HG03521 (cell line): ENCODE measurements at regions not wholly inside any gene's neighbourhood (a gene's known extent, or its start where the extent isn't known, plus 50 kb on each side); places are given as distances from the start of the nearest gene placed in this dataset.
"Not testable (repeated sequence)": the region's sequence is repeated elsewhere in the genome, so short reads cannot be mapped to it uniquely, and the experiment has no call there.

Source experiments
- ATAC-seq: cut with Tn5 transposase; IDR thresholded peaks from one replicate; pipeline ENCODE4 v1.9.1; 2021; ENCODE audit warnings: mild to moderate bottlenecking, moderate library complexity; ENCODE audit not compliant: unreplicated experiment

DNA sequence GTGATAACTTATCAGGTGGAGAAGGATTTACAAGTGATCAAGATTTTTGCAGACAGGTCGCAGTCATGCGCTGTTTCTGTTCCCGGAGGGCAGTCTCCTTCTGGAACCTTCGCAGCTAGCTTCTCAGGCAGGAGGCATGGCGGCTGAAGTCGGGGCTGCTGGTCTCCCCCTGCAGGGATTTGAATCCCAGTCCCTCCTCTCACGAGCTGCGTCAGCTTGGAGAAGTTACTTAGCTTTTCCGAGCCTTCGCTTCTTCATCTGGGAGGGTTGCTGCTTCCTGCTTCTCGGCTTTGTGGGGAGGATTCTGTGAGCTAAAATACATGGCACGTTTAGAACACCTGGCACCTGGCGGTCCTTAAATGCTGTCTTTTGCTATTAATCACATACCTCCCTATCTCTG is 287.8 kb upstream of the FOXF1 start:
- ATAC-seq, result no peak

- ATAC-seq, result no peak
These were observed 287.3 kb upstream of the FOXF1 start for GRCh38 chr16:86222965-86223551.

GRCh38 chr16:86224126-86224525 is 286.2 kb upstream of the FOXF1 start:
- ATAC-seq, result no peak

DNA sequence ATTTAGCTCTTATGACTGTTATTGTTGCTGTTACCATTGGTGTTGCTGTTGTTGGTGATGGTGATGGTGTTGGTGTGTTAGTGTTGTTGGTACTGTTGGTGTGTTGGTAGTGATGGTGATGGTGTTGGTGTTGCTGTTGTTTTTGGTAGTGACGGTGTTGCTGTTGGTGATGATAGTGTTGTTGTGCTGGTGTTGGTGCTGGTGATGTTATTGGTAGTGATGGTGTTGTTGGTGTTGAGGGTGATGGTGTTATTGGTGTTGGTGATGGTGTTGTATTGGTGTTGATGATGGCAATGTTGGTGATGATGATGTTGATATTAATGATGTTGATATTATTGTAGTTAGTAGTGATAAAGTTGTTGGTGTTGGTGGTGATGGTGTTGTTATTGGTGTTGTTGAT is 285.7 kb upstream of the FOXF1 start:
- no peak for ATAC-seq

GRCh38 chr16:86225905-86226371 is 284.4 kb upstream of the FOXF1 start:
- no peak for ATAC-seq

DNA sequence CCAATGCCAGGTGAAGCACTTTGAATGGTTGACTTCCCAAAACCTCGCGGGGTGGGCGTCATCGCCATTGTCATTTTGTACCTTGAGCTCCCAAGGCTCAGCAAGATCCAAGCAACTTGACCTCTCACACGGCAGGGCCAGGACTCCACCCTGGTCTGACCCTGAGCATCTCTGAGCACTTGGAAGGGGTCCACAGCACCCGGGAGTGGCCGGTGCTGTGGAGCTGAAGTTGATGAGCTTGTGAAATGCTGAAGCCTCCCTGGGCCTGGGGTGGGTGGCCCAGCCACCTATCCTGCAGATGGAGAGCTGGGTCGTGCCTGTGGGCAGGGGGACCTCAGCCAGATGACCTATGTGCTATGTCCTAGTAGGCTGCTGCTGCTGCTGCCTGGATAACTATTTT is 283.3 kb upstream of the FOXF1 start:
- no peak for ATAC-seq

- no peak for ATAC-seq
These were observed 282.5 kb upstream of the FOXF1 start for GRCh38 chr16:86227801-86228200.

GRCh38 chr16:86228713-86229112 is 281.6 kb upstream of the FOXF1 start:
- no peak for ATAC-seq

DNA sequence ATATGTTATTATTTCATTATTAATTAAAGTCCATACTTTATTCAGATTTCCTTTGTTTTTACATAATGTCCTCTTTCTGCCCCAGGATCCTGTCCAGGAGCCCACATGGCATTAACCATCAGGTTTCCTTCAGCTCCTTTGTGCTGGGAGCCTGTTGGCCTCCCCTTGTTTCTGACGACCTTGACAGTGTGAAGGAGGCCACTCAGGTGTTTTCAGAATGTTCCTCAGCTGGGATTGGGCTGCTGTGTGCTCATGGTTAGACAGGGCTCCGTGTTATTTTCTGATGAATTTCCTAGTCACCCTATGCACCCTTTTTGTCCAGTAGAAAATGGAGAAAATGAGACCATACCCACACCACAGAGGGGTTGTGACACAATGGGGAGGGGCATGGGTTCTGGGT is 281.0 kb upstream of the FOXF1 start:
- ATAC-seq, result no peak

DNA sequence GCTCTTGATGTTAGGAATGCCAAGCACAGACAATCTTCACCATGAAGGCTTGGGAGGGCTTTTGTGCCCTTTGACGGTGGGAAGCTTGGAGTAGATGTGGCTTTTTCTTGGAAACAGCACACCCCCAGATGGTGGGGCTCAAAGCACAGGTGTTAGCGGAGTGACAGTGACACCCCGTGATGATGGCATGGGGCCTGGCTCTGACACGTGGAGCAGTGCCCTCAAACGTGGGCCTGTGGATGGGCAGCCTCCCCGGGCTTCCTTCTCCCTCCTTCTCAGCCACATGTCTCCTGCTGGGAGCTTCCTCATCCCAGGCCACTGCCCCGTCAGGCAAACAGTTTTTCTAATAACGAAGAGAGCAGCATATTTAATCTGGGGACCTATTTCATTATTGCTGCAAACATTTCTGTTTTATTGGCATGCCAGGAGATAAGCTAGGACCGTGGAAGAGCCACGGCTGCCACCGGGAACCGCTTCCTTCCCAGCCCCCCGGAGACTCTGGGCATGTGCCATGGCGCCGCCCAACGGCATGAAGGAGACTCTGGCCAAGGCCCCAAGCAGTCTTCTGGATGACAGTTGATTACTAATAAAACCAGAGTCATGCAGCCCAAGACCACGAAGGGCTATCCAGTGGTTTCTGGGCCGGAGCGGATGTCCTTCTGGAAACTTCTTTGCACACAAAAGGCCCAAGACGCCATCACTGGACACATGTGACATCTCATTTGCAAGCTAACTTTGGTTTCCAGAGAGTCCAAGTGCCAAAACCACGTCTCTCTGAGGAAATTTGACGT is 280.3 kb upstream of the FOXF1 start:
- no peak for ATAC-seq

GRCh38 chr16:86231321-86231995 is 278.9 kb upstream of the FOXF1 start:
- ATAC-seq, result no peak

DNA sequence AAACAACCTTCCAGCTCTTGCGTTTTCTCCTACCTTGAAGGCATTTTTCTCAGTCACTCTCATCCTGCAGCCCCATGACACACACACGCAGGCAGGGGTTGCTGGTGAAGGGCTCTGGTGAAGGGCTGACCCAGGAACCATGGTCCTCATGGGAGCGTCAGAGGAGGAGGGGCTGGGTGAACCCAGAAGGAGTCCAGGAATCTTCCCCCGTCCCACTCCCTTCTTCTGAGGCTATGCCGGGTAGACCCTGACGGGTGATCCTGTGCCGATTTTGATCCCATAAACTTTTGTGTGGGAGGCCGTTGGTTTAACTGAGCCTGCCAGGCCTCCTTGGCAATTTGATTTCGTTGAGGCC is 278.4 kb upstream of the FOXF1 start:
- ATAC-seq, result no peak

GRCh38 chr16:86232496-86232895 is 277.8 kb upstream of the FOXF1 start:
- ATAC-seq, result no peak

DNA sequence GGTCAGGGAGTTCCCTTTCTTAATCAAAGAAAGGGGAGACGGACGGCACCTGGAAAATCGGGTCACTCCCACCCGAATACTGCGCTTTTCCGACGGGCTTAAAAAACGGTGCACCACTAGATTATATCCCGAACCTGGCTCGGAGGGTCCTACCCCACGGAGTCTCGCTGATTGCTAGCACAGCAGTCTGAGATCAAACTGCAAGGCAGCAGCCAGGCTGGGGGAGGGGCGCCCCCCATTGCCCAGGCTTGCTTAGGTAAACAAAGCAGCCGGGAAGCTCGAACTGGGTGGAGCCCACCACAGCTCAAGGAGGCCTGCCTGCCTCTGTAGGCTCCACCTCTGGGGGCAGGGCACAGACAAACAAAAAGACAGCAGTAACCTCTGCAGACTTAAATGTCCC is 276.8 kb upstream of the FOXF1 start:
- ATAC-seq, result not testable (repeated sequence)

GRCh38 chr16:86239381-86239780 is 270.9 kb upstream of the FOXF1 start:
- ATAC-seq, result no peak

DNA sequence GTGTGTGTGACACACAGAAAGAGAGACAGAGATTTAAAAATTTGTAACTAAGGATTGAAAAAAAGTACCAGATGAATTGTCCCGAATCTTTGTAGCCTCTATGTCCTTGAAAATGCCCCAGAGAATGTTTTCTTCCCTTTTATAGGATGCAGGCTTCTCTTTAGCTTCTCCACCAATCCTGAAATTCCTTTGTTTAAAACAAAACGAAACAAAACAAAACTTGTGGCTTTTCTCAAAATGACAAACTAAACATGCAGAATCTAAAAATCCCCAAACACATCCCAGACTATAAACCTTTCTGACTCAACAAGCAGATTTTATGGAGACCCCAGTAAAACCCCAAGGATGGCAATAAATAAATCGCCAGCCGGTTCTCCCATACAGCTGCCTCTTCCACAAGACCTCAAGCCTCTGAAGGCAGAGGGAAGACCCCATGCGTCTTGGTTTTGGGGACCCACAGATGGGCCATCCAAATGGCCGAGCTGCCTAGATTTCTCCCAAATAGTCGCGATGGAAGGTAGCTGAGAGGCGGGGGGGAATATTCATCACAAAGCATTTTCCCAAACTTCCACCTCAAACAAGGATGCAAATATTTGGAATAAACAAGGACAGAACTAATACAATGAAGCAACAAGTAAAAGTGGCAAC is 269.5 kb upstream of the FOXF1 start:
- no peak for ATAC-seq

GRCh38 chr16:86241681-86242080 is 268.6 kb upstream of the FOXF1 start:
- ATAC-seq, result no peak

DNA sequence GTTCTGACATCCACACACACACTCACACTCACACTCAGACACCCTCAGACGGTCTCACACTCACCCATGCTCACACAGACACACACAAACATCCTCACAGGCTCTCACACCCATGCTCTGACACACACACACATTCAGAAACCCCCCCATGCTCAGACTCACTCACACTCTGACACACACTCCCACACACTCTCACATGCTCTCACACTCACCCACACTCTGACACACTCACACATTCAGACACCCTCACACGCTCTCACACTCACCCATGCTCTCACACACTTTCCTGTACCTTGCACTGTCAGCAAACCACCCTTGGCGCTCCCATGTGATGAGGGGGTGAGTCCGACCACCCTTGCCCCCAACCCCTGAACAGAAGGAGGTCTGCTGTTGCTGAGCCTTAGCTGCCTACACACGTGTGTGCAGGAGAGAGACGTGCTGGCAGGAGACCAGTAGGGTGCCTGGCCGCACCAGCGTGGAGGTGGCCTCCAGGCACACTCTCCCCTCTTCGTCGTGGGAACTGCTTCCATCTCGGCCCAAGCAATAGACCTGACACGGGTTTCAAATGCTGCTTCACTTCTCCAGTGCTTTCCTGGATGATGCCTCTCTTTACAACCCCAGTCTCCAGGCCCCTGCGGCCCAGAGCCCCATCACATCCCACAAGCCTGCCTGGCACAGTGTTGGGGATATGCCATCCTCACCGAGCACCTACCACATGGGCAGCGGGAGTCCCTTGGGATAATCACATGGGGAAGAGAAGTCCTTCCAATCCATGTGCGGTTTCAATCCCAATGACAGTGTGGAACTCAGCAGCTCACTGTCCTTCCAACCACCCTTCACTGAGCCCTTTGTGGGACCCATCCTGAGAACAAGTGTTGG is 267.8 kb upstream of the FOXF1 start:
- no peak for ATAC-seq

DNA sequence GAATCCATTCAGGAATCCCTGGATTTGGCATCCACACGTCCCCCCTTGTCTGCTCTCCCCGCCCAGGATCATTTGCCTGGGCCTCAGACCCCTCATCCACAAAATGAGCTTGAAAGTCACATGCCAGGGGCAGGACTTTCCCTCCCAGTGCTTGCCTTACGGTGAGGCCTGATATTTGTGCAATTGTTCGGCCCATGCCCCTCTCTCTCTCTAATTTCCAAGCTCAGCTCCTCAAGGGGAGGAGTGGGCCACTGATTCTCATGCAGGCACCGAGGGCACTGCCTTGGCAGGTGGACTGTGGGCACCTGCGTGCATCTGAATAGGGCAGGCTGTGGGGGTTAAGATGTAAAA is 267.2 kb upstream of the FOXF1 start:
- ATAC-seq, result no peak

DNA sequence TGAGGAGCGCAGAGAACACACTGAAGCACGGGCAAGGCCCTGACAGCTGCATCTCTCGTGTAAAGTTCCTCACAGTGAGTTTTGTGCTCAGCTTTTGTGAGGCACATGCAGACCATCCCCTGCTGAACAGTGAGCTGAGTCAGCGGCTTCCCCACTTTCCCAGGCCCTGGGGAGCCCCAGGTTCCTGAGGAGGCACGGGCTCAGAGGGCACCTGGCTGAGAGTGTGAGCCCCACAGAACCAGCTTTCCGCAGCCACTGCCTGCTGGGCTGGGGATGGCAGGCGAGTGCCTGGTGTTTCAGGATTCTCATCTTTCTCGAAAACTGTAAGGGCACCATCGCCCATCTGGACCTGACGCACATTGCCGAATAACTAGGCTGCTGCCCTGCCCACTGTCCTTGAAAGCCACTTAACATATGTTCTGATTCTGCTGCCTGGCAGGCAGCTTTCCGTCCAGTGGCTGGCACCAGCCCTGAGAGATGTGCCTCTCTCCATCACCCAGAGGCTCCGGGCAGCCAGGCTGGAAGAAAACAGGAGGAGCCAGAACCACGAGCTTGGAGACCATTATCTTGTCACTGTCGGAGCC is 266.7 kb upstream of the FOXF1 start:
- ATAC-seq, result no peak
